Trophoblast cell (in vitro differentiated cells and primary cell): ENCODE measurements at regions not wholly inside any gene's neighbourhood (a gene's known extent, or its start where the extent isn't known, plus 50 kb on each side); places are given as distances from the start of the nearest gene placed in this dataset.

ENCODE experiments used
- DNase-seq, 2 donors: peaks; one replicate each; pipeline ENCODE4 v3.0.0-alpha.2; 2016
- H2AFZ ChIP-seq: 2 replicates; pipeline ENCODE4 v1.6.1; 2013; ENCODE audit warnings: low read length, moderate library complexity, mild to moderate bottlenecking; ENCODE audit not compliant: insufficient read depth, poor library complexity
- H2AK5ac ChIP-seq: 2 replicates; pipeline ENCODE4 v1.6.1; 2013; ENCODE audit warnings: mild to moderate bottlenecking, low read length
- H2BK120ac ChIP-seq: 2 replicates; pipeline ENCODE4 v1.6.1; 2013; ENCODE audit warnings: low read length, mild to moderate bottlenecking, moderate library complexity; ENCODE audit not compliant: insufficient read depth, poor library complexity
- H2BK12ac ChIP-seq: 2 replicates; pipeline ENCODE4 v1.6.1; 2013; ENCODE audit warnings: mild to moderate bottlenecking, low read length, moderate library complexity
- H2BK5ac ChIP-seq: 2 replicates; pipeline ENCODE4 v1.6.1; 2013; ENCODE audit warnings: low read length, low read depth, moderate library complexity, mild to moderate bottlenecking; ENCODE audit not compliant: poor library complexity
- H3K14ac ChIP-seq: 2 replicates; pipeline ENCODE4 v1.6.1; 2013; ENCODE audit warnings: mild to moderate bottlenecking, low read length
- H3K18ac ChIP-seq: 2 replicates; pipeline ENCODE4 v1.6.1; 2013; ENCODE audit warnings: mild to moderate bottlenecking, low read length
- H3K23ac ChIP-seq: 2 replicates; pipeline ENCODE4 v1.6.1; 2013; ENCODE audit warnings: low read length
- H3K27ac ChIP-seq: 2 replicates; pipeline ENCODE4 v1.5.1; 2013; ENCODE audit warnings: low read depth, mild to moderate bottlenecking, inconsistent platforms, low read length, moderate library complexity
- H3K27me3 ChIP-seq: 2 replicates; pipeline ENCODE4 v1.6.1; 2013; ENCODE audit warnings: inconsistent platforms, mild to moderate bottlenecking, low read length, moderate library complexity; ENCODE audit not compliant: insufficient read depth
- H3K36me3 ChIP-seq, 2 experiments: 1 replicate in 1 of 2; 2 replicates in 1 of 2; pipeline ENCODE4 v1.6.1; 2013; ENCODE audit warnings: low read length in 2 of 2, mild to moderate bottlenecking in 2 of 2, moderate library complexity in 1 of 2; ENCODE audit not compliant: insufficient read depth in 2 of 2, control insufficient read depth in 1 of 2
- H3K4ac ChIP-seq: 2 replicates; pipeline ENCODE4 v1.6.1; 2013; ENCODE audit warnings: low read depth, mild to moderate bottlenecking, low read length, moderate library complexity
- H3K4me1 ChIP-seq, 2 experiments: 1 replicate in 1 of 2; 2 replicates in 1 of 2; pipeline ENCODE4 v1.6.1; 2013; ENCODE audit warnings: low read length in 2 of 2, mild to moderate bottlenecking in 2 of 2, moderate library complexity in 1 of 2; ENCODE audit not compliant: insufficient read depth in 2 of 2, control insufficient read depth in 1 of 2
- H3K4me2 ChIP-seq: 2 replicates; pipeline ENCODE4 v1.6.1; 2013; ENCODE audit warnings: inconsistent platforms, mild to moderate bottlenecking, low read length, moderate library complexity
- H3K4me3 ChIP-seq: 2 replicates; pipeline ENCODE4 v1.5.1; 2013; ENCODE audit warnings: mild to moderate bottlenecking, low read depth, low read length, inconsistent platforms
- H3K79me1 ChIP-seq: one replicate; pipeline ENCODE4 v1.6.1; 2013; ENCODE audit warnings: low read length
- H3K79me2 ChIP-seq: 2 replicates; pipeline ENCODE4 v1.6.1; 2013; ENCODE audit warnings: low read length, mild to moderate bottlenecking; ENCODE audit not compliant: control insufficient read depth, insufficient read depth, poor library complexity
- H3K9ac ChIP-seq: 2 replicates; pipeline ENCODE4 v1.6.1; 2013; ENCODE audit warnings: mild to moderate bottlenecking, low read length
- H3K9me3 ChIP-seq: 2 replicates; pipeline ENCODE4 v1.6.1; 2013; ENCODE audit warnings: low read depth, mild to moderate bottlenecking, control low read depth, inconsistent platforms, low read length; ENCODE audit not compliant: insufficient read depth
- H4K12ac ChIP-seq: 2 replicates; pipeline ENCODE4 v1.6.1; 2013; ENCODE audit warnings: low read depth, mild to moderate bottlenecking, low read length, moderate library complexity
- H4K8ac ChIP-seq: 2 replicates; pipeline ENCODE4 v1.6.1; 2013; ENCODE audit warnings: low read depth, mild to moderate bottlenecking, low read length, moderate library complexity
- H4K91ac ChIP-seq: one replicate; pipeline ENCODE4 v1.6.1; 2013; ENCODE audit warnings: low read depth, mild to moderate bottlenecking, low read length, moderate library complexity
- WGBS: extraction: QIAGEN DNeasy Blood & Tissue Kit; methylation state at CpG from one replicate; pipeline ENCODE4 v1.1.7; 2013; ENCODE audit warnings: missing lambda C conversion rate; ENCODE audit not compliant: insufficient read length, insufficient coverage; ENCODE audit errors: extremely low coverage; 5-methylcytosine and 5-hydroxymethylcytosine counted together

DNA sequence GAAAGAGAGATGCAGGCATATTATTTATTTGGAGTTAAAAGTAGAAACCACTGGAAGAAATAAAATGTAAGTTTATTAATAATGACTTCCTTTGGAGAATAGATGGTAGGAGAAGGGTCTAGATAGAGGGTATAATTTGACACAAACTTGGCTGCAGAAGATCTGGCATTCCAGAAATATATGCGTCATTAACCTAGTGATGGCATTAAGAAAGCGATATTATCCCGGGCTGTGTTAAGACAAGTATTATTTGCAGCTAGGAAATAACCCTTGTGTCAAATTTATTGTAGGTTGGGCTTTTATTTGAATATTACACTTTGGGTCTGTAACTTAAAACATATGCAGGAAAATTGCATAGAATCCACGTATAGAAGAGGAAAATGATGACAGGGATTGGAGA, 389.5 kb downstream of the MTX2 start:
- H3K9ac ChIP-seq: no peak overlapping the region
- no peaks in the 10 kb centered on the region for H3K9me3 ChIP-seq
- no peak overlapping the region for H4K8ac ChIP-seq
- no peak overlapping the region for H2BK12ac ChIP-seq
- no peak overlapping the region for H2BK5ac ChIP-seq
- no peak overlapping the region for H3K18ac ChIP-seq
- no peak overlapping the region for H3K14ac ChIP-seq
- H3K4me2 ChIP-seq: no peak overlapping the region
- H2BK120ac ChIP-seq: no peak overlapping the region
- no peak overlapping the region for H4K91ac ChIP-seq
- H2AFZ ChIP-seq: no peak overlapping the region
- no peaks in the 10 kb centered on the region for H3K79me2 ChIP-seq
- no peak for DNase-seq
- peaks cover 2% of the 10 kb centered on the region for H3K79me1 ChIP-seq
- H3K4me1 ChIP-seq: no peaks in the 10 kb centered on the region
- H3K4me3 ChIP-seq: no peak overlapping the region
- H3K23ac ChIP-seq: no peak overlapping the region
- H2AK5ac ChIP-seq: no peak overlapping the region
- H3K4ac ChIP-seq: no peak overlapping the region
- no peak overlapping the region for H4K12ac ChIP-seq
- no peaks in the 10 kb centered on the region for H3K27me3 ChIP-seq
- H3K36me3 ChIP-seq: no peaks in the 10 kb centered on the region
- no peak overlapping the region for H3K27ac ChIP-seq
- WGBS: no CpG with 5 or more reads among the region's 4 CpGs

DNA sequence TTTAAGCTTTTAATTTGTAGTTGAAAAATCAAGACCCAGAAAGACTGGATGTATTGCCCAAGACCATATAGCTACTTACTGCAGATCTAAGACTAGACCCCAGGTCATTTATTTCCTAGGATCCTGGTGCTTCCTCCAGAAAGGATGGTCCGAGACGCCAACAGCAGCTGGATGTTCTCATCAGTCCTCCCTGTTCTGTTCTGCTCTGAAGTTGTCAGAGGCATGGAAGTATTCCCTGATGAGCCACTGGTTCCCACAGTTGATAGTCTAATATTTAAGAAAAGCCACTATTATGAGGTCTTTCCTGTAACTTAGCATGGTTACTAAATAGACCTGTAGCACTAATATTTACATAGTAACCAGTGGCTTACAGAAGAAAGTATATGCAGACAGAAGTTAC, 393.5 kb downstream of the MTX2 start:
- H3K79me2 ChIP-seq: no peaks in the 10 kb centered on the region
- H3K18ac ChIP-seq: no peak overlapping the region
- no peak overlapping the region for H3K23ac ChIP-seq
- no peak overlapping the region for H2BK5ac ChIP-seq
- H3K9me3 ChIP-seq: no peaks in the 10 kb centered on the region
- H2BK120ac ChIP-seq: no peak overlapping the region
- no peak overlapping the region for H2AK5ac ChIP-seq
- no peak overlapping the region for H2BK12ac ChIP-seq
- H3K9ac ChIP-seq: no peak overlapping the region
- H3K79me1 ChIP-seq: peaks cover 2% of the 10 kb centered on the region
- H3K27ac ChIP-seq: no peak overlapping the region
- H3K4ac ChIP-seq: no peak overlapping the region
- no peaks in the 10 kb centered on the region for H3K36me3 ChIP-seq
- no peak overlapping the region for H4K12ac ChIP-seq
- H3K4me3 ChIP-seq: no peak overlapping the region
- H2AFZ ChIP-seq: no peak overlapping the region
- DNase-seq: no peak
- WGBS: no CpG with 5 or more reads among the region's 2 CpGs
- no peaks in the 10 kb centered on the region for H3K27me3 ChIP-seq
- H4K91ac ChIP-seq: no peak overlapping the region
- H3K4me1 ChIP-seq: no peaks in the 10 kb centered on the region
- no peak overlapping the region for H3K4me2 ChIP-seq
- no peak overlapping the region for H4K8ac ChIP-seq
- no peak overlapping the region for H3K14ac ChIP-seq

- H3K4me3 ChIP-seq: no peak overlapping the region
- no peak overlapping the region for H2AFZ ChIP-seq
- H3K14ac ChIP-seq: no peak overlapping the region
- no peak overlapping the region for H2BK120ac ChIP-seq
- H3K18ac ChIP-seq: no peak overlapping the region
- H3K79me1 ChIP-seq: peaks cover 2% of the 10 kb centered on the region
- H3K27me3 ChIP-seq: no peaks in the 10 kb centered on the region
- H2BK12ac ChIP-seq: no peak overlapping the region
- no peak overlapping the region for H4K12ac ChIP-seq
- H3K4ac ChIP-seq: no peak overlapping the region
- H3K27ac ChIP-seq: no peak overlapping the region
- DNase-seq: no peak
- no peak overlapping the region for H4K8ac ChIP-seq
- no peak overlapping the region for H3K23ac ChIP-seq
- H3K4me2 ChIP-seq: no peak overlapping the region
- no CpG with 5 or more reads among the region's 4 CpGs for WGBS
- no peaks in the 10 kb centered on the region for H3K4me1 ChIP-seq
- no peak overlapping the region for H4K91ac ChIP-seq
- H3K79me2 ChIP-seq: no peaks in the 10 kb centered on the region
- no peak overlapping the region for H2AK5ac ChIP-seq
- no peak overlapping the region for H3K9ac ChIP-seq
- no peaks in the 10 kb centered on the region for H3K36me3 ChIP-seq
- no peak overlapping the region for H2BK5ac ChIP-seq
- H3K9me3 ChIP-seq: no peaks in the 10 kb centered on the region
Observed at GRCh38 chr2:176664478-176664877, 395.2 kb downstream of the MTX2 start.

- no peak overlapping the region for H3K23ac ChIP-seq
- peaks cover 0 to 2% of the 10 kb centered on the region in 2 experiments for H3K4me1 ChIP-seq
- H4K12ac ChIP-seq: no peak overlapping the region
- no peak overlapping the region for H3K4me3 ChIP-seq
- H3K79me1 ChIP-seq: peaks cover 2% of the 10 kb centered on the region
- no peak overlapping the region for H2BK12ac ChIP-seq
- H3K9ac ChIP-seq: no peak overlapping the region
- no peak overlapping the region for H3K4ac ChIP-seq
- peak overlapping the region; percentile 23 for H4K91ac ChIP-seq
- DNase-seq: no peak
- no peaks in the 10 kb centered on the region for H3K27me3 ChIP-seq
- no peak overlapping the region for H4K8ac ChIP-seq
- no peak overlapping the region for H3K4me2 ChIP-seq
- no peaks in the 10 kb centered on the region for H3K36me3 ChIP-seq
- no peak overlapping the region for H2BK5ac ChIP-seq
- H2BK120ac ChIP-seq: peak overlapping the region; percentile 34
- H3K9me3 ChIP-seq: no peaks in the 10 kb centered on the region
- no peak overlapping the region for H3K27ac ChIP-seq
- H3K79me2 ChIP-seq: no peaks in the 10 kb centered on the region
- H3K18ac ChIP-seq: no peak overlapping the region
- H2AK5ac ChIP-seq: no peak overlapping the region
- no peak overlapping the region for H3K14ac ChIP-seq
- H2AFZ ChIP-seq: no peak overlapping the region
- WGBS: no CpG with 5 or more reads among the region's 1 CpG
Observed at GRCh38 chr2:176665086-176665485, 395.8 kb downstream of the MTX2 start.
